Endothelial cell of umbilical vein (primary cell): ENCODE measurements at regions not wholly inside any gene's neighbourhood (a gene's known extent, or its start where the extent isn't known, plus 50 kb on each side); places are given as distances from the start of the nearest gene placed in this dataset.

ENCODE experiments used
- BruUV-seq: library from RNA; stranded (reverse); fragments of 400-500 nt; replicated peaks from 2 replicates; lab custom pipeline; 2021; lab: Mats Ljungman, UMichigan
- CTCF ChIA-PET: fragments of 300-600, 350-600 bp; sonication (Branson Sonifier 250); formaldehyde crosslinking; loops from one replicate; lab custom pipeline; 2021; ENCODE audit warnings: antibody characterized with exemption, inconsistent platforms; lab: Charles Lee
- POLR2A ChIA-PET: fragments of 300-600, 350-600 bp; sonication (Branson Sonifier 250); formaldehyde crosslinking; loops from one replicate; lab custom pipeline; 2021; ENCODE audit warnings: antibody characterized with exemption, inconsistent platforms; lab: Charles Lee
- DNase-seq: peaks from one replicate; pipeline ENCODE4 v3.0.0-alpha.2; 2011; ENCODE audit warnings: low read depth, low spot score
- FAIRE-seq: peaks from 2 replicates; lab custom pipeline; 2011; peaks lifted over from hg19 to GRCh38; lab: Jason Lieb, UNC
- H2AFZ ChIP-seq: 2 replicates; pipeline ENCODE4 v1.6.0; 2012; ENCODE audit warnings: low read depth, low read length, control low read depth, inconsistent platforms
- H3K27ac ChIP-seq: 2 replicates; pipeline ENCODE4 v1.5.1; 2011; ENCODE audit warnings: low read depth, mild to moderate bottlenecking, control low read depth, low read length, moderate library complexity; ENCODE audit not compliant: insufficient read depth
- H3K27me3 ChIP-seq, 2 experiments: 2 replicates each; pipeline versions ENCODE4 v1.6.0 to v1.6.1; 2011; ENCODE audit warnings: low read length in 2 of 2, mixed read lengths in 1 of 2; ENCODE audit not compliant: control insufficient read depth in 2 of 2, insufficient read depth in 2 of 2
- H3K36me3 ChIP-seq, 2 experiments: 2 replicates in 1 of 2; 3 replicates in 1 of 2; pipeline ENCODE4 v1.5.1; 2011; ENCODE audit warnings: low read length in 2 of 2, mild to moderate bottlenecking in 1 of 2, moderate library complexity in 1 of 2; ENCODE audit not compliant: control insufficient read depth in 2 of 2, insufficient read depth in 2 of 2; ENCODE audit errors: extremely low read depth in 1 of 2
- H3K4me1 ChIP-seq: 3 replicates; pipeline ENCODE4 v1.5.1; 2011; ENCODE audit warnings: mild to moderate bottlenecking, low read length; ENCODE audit not compliant: control insufficient read depth, insufficient read depth; ENCODE audit errors: extremely low read depth
- H3K4me2 ChIP-seq: 2 replicates; pipeline ENCODE4 v1.6.1; 2011; ENCODE audit warnings: low read length, control low read depth, mixed read lengths; ENCODE audit not compliant: insufficient read depth
- H3K4me3 ChIP-seq, 3 experiments: fragments of 200-600 bp in 1 of 3; sonication (generic), shearing (Covaris generic) in 1 of 3; replicated peaks in 1 of 3; 2 replicates each; pipeline ENCODE4 v1.5.1; 2011 to 2016; ENCODE audit warnings: control low read depth in 3 of 3, low read length in 3 of 3, mild to moderate bottlenecking in 2 of 3, inconsistent platforms in 1 of 3, low read depth in 1 of 3, moderate library complexity in 1 of 3; ENCODE audit not compliant: insufficient read depth in 1 of 3
- H3K79me2 ChIP-seq: 2 replicates; pipeline ENCODE4 v1.6.0; 2012; ENCODE audit warnings: low read length, inconsistent platforms; ENCODE audit not compliant: control insufficient read depth, insufficient read depth
- H3K9ac ChIP-seq: replicated peaks from 2 replicates; pipeline ENCODE3; 2011; ENCODE audit warnings: low read length, control low read depth; ENCODE audit not compliant: insufficient read depth; ENCODE audit errors: extremely low read depth
- H3K9me1 ChIP-seq: replicated peaks from 3 replicates; pipeline ENCODE4 v1.6.0; 2011; ENCODE audit warnings: mild to moderate bottlenecking, low read length; ENCODE audit not compliant: control insufficient read depth, insufficient read depth; ENCODE audit errors: extremely low read depth
- H3K9me3 ChIP-seq: replicated peaks from 2 replicates; pipeline ENCODE4 v1.5.1; 2012; ENCODE audit warnings: low read length, inconsistent platforms; ENCODE audit not compliant: control insufficient read depth, insufficient read depth
- H4K20me1 ChIP-seq: replicated peaks from 2 replicates; pipeline ENCODE3; 2011; ENCODE audit warnings: mild to moderate bottlenecking, low read length; ENCODE audit not compliant: control insufficient read depth, insufficient read depth; ENCODE audit errors: extremely low read depth
- EZH2 ChIP-seq: IDR thresholded peaks from 2 replicates; pipeline ENCODE4 v1.6.1; 2012; ENCODE audit warnings: borderline replicate concordance, low read depth, mild to moderate bottlenecking, moderate library complexity, low read length, inconsistent platforms; ENCODE audit not compliant: severe bottlenecking
- FOS ChIP-seq: IDR thresholded peaks from 2 replicates; pipeline ENCODE4 v1.6.1; 2011; ENCODE audit warnings: mild to moderate bottlenecking, low read length, moderate library complexity, borderline replicate concordance; ENCODE audit not compliant: insufficient read depth
- GATA2 ChIP-seq: IDR thresholded peaks from 2 replicates; pipeline ENCODE4 v1.7.0; 2011; ENCODE audit warnings: low read depth, mild to moderate bottlenecking, moderate library complexity, mixed read lengths, low read length; ENCODE audit not compliant: insufficient read length, insufficient read depth
- JUN ChIP-seq: IDR thresholded peaks from 2 replicates; pipeline ENCODE4 v1.6.1; 2011; ENCODE audit warnings: borderline replicate concordance, low read depth; ENCODE audit not compliant: insufficient read length, insufficient read depth
- MYC ChIP-seq: IDR thresholded peaks from one replicate; pipeline ENCODE4 v1.6.1; 2011; ENCODE audit warnings: mild to moderate bottlenecking, low read depth, low read length
- POLR2A ChIP-seq: IDR thresholded peaks from 2 replicates; pipeline ENCODE4 v1.6.1; 2012; ENCODE audit warnings: low read depth, mild to moderate bottlenecking, control low read depth, low read length
- POLR2AphosphoS5 ChIP-seq: IDR thresholded peaks from 2 replicates; pipeline ENCODE4 v1.6.1; 2012; ENCODE audit warnings: low read depth, mild to moderate bottlenecking, control low read depth, low read length, moderate library complexity; ENCODE audit not compliant: insufficient read depth
- dilution Hi-C: fragments of 300-500 bp; cut with MboI; formaldehyde crosslinking; loops from one replicate; pipeline ENCODE4 v1.15.0; 2019; ENCODE audit warnings: low sequenced_read_pairs; ENCODE audit not compliant: extremely low pct_ligation_motif_present
- intact Hi-C: fragments of 100-400 bp; cut with micrococcal nuclease; formaldehyde crosslinking; loops from one replicate; pipeline ENCODE4 v1.10.0; 2022
- TF ChIP-seq, protein P1 (sequence below), 2 donors: IDR thresholded peaks; 1 replicate in 1 of 2; 2 replicates in 1 of 2; pipeline ENCODE4 v1.5.1; 2011; ENCODE audit warnings: low read length in 2 of 2, mild to moderate bottlenecking in 2 of 2, moderate library complexity in 2 of 2, control low read depth in 1 of 2, inconsistent platforms in 1 of 2, low read depth in 1 of 2; ENCODE audit not compliant: insufficient read depth in 1 of 2; ENCODE audit errors: extremely low read depth in 1 of 2
- TF ChIP-seq, protein P2 (sequence below): IDR thresholded peaks from 2 replicates; pipeline ENCODE4 v1.6.1; 2011; ENCODE audit not compliant: insufficient read depth, insufficient read length

DNA sequence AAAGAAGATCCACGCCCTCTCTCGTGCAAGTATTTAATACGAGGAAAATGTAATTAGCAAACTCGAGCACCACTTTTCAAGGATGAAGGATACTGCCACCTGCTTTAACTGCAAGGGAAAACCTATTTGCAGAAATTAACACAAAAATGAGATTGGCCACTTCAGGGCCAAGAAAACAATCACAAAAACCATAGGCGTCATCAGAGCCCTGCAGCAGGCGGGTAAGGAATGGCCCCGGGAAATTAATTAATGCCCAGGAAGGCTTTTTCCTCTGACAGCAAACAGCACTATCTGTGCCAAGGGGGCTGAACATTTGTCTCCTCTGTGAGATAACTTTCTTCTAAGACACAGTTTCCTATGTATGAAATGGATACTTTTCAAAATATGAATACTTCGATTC lies 255.7 kb downstream of the CTTN start:
- DNase-seq (no peak), FAIRE-seq (no peak)
- BruUV-seq: no TSS peak
- intact Hi-C loops: no loop called here
- Histone ChIP-seq H3K27ac (no peak overlapping the region), H4K20me1 (no peaks in the 10 kb centered on the region), H3K9me3 (no peaks in the 10 kb centered on the region), H3K9me1 (no peaks in the 10 kb centered on the region), H3K4me2 (no peak overlapping the region), H3K27me3 (no peaks in the 10 kb centered on the region), H3K36me3 (no peaks in the 10 kb centered on the region), H3K4me3 (no peak overlapping the region), H3K4me1 (no peaks in the 10 kb centered on the region), H3K79me2 (no peaks in the 10 kb centered on the region), H2AFZ (no peak overlapping the region), H3K9ac (no peak overlapping the region)
- dilution Hi-C loops: no loop called here
- ChIA-PET CTCF (no interaction called here), POLR2A (no interaction called here)
- no peak for TF ChIP-seq MYC
- TF ChIP-seq GATA2: no peak
- TF ChIP-seq POLR2A: no peak
- no peak for TF ChIP-seq FOS
- TF ChIP-seq, protein P1, sequence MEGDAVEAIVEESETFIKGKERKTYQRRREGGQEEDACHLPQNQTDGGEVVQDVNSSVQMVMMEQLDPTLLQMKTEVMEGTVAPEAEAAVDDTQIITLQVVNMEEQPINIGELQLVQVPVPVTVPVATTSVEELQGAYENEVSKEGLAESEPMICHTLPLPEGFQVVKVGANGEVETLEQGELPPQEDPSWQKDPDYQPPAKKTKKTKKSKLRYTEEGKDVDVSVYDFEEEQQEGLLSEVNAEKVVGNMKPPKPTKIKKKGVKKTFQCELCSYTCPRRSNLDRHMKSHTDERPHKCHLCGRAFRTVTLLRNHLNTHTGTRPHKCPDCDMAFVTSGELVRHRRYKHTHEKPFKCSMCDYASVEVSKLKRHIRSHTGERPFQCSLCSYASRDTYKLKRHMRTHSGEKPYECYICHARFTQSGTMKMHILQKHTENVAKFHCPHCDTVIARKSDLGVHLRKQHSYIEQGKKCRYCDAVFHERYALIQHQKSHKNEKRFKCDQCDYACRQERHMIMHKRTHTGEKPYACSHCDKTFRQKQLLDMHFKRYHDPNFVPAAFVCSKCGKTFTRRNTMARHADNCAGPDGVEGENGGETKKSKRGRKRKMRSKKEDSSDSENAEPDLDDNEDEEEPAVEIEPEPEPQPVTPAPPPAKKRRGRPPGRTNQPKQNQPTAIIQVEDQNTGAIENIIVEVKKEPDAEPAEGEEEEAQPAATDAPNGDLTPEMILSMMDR (IDR thresholded peaks at IDR 0.05; ENCODE audit: extremely low read depth in 1 of 2, insufficient read depth in 1 of 2, low read depth in 1 of 2, low read length in 2 of 2): no peak
- TF ChIP-seq, protein P2, sequence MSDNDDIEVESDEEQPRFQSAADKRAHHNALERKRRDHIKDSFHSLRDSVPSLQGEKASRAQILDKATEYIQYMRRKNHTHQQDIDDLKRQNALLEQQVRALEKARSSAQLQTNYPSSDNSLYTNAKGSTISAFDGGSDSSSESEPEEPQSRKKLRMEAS: no peak
- no peak for TF ChIP-seq POLR2AphosphoS5
- no peak for TF ChIP-seq JUN
- TF ChIP-seq EZH2: no peak
